AG04450 (cell line): ENCODE measurements at regions not wholly inside any gene's neighbourhood (a gene's known extent, or its start where the extent isn't known, plus 50 kb on each side); places are given as distances from the start of the nearest gene placed in this dataset.
"Not testable (repeated sequence)": the region's sequence is repeated elsewhere in the genome, so short reads cannot be mapped to it uniquely, and the experiment has no call there.

Experiments
- CTCF ChIA-PET: fragments of 300-600, 350-600 bp; formaldehyde crosslinking; extraction: SDS; loops from one replicate; lab custom pipeline; 2022; ENCODE audit warnings: antibody characterized with exemption, inconsistent platforms; lab: Charles Lee
- POLR2A ChIA-PET: fragments of 350-600 bp; formaldehyde crosslinking; extraction: SDS; loops from one replicate; lab custom pipeline; 2021; ENCODE audit warnings: antibody characterized with exemption, inconsistent platforms; lab: Yijun Ruan, JAX
- DNase-seq: peaks from one replicate; pipeline ENCODE4 v3.0.0-alpha.2; 2011; ENCODE audit warnings: low read depth, low spot score
- H3K27ac ChIP-seq: one replicate; pipeline ENCODE4 v1.5.1; 2012; ENCODE audit warnings: low read depth, low read length, control low read depth
- H3K27me3 ChIP-seq: one replicate; pipeline ENCODE4 v1.6.0; 2012; ENCODE audit warnings: low read length; ENCODE audit not compliant: control insufficient read depth, insufficient read depth
- H3K4me3 ChIP-seq: 2 replicates; pipeline ENCODE4 v1.5.1; 2011; ENCODE audit warnings: mild to moderate bottlenecking, low read depth, low read length, control low read depth
- H3K9me3 ChIP-seq: 2 replicates; pipeline ENCODE4 v1.5.1; 2012; ENCODE audit warnings: low read length; ENCODE audit not compliant: control insufficient read depth, insufficient read depth
- CTCF ChIP-seq: IDR thresholded peaks from 2 replicates; pipeline ENCODE4 v1.5.1; 2011; ENCODE audit warnings: low read depth, low read length, control low read depth, inconsistent platforms

GRCh38 chr3:75583116-75583515 is 81.0 kb upstream of the FRG2C start:
- H3K4me3 ChIP-seq, H3K27ac ChIP-seq, H3K27me3 ChIP-seq, DNase-seq, CTCF ChIA-PET, H3K9me3 ChIP-seq, POLR2A ChIA-PET: not testable (repeated sequence)

GRCh38 chr3:75587695-75588094 is 76.4 kb upstream of the FRG2C start:
- DNase-seq, H3K27ac ChIP-seq, H3K27me3 ChIP-seq, H3K4me3 ChIP-seq, POLR2A ChIA-PET, CTCF ChIA-PET, H3K9me3 ChIP-seq: not testable (repeated sequence)

- H3K27me3 ChIP-seq, H3K4me3 ChIP-seq, DNase-seq, H3K9me3 ChIP-seq, H3K27ac ChIP-seq, POLR2A ChIA-PET: not testable (repeated sequence)
- CTCF ChIA-PET, result interaction anchor here (0.6 kb wide), 1 partner anchor 341 kb away, joined by 3 read pairs; no protein-coding TSS in a partner anchor
Measured at GRCh38 chr3:75590382-75590781, 73.7 kb upstream of the FRG2C start.

GRCh38 chr3:75604286-75604934 is 59.7 kb upstream of the FRG2C start:
- H3K9me3 ChIP-seq, POLR2A ChIA-PET, H3K4me3 ChIP-seq, CTCF ChIA-PET, H3K27me3 ChIP-seq, H3K27ac ChIP-seq, DNase-seq: not testable (repeated sequence)
- peak; percentile 43 for TF ChIP-seq CTCF

GRCh38 chr3:75607996-75608395 is 56.1 kb upstream of the FRG2C start:
- CTCF ChIA-PET, POLR2A ChIA-PET: not testable (repeated sequence)

GRCh38 chr3:75609598-75609997 is 54.5 kb upstream of the FRG2C start:
- H3K9me3 ChIP-seq, CTCF ChIA-PET: not testable (repeated sequence)

More at GRCh38 chr3:75607996-75608395, 56.1 kb upstream of the FRG2C start:
- H3K9me3 ChIP-seq, H3K27me3 ChIP-seq, H3K4me3 ChIP-seq, H3K27ac ChIP-seq, DNase-seq: not testable (repeated sequence)

GRCh38 chr3:75610773-75611172 is 53.4 kb upstream of the FRG2C start:
- no peaks in the 10 kb centered on the region for H3K27me3 ChIP-seq
- no peak for DNase-seq
- no peak overlapping the region for H3K27ac ChIP-seq
- no peak overlapping the region for H3K4me3 ChIP-seq
- ChIA-PET POLR2A (no interaction called here), CTCF (no interaction called here)
- no peak for TF ChIP-seq CTCF
- no peaks in the 10 kb centered on the region for H3K9me3 ChIP-seq

More at GRCh38 chr3:75609598-75609997, 54.5 kb upstream of the FRG2C start:
- DNase-seq, POLR2A ChIA-PET, H3K27ac ChIP-seq, H3K27me3 ChIP-seq, H3K4me3 ChIP-seq: not testable (repeated sequence)

GRCh38 chr3:75611724-75612460 is 52.2 kb upstream of the FRG2C start:
- H3K27me3 ChIP-seq, H3K4me3 ChIP-seq, POLR2A ChIA-PET, CTCF ChIA-PET, H3K9me3 ChIP-seq, H3K27ac ChIP-seq, DNase-seq: not testable (repeated sequence)
